GM13976 (cell line): ENCODE measurements at regions not wholly inside any gene's neighbourhood (a gene's known extent, or its start where the extent isn't known, plus 50 kb on each side); places are given as distances from the start of the nearest gene placed in this dataset.

Source experiments
- DNase-seq: peaks from one replicate; pipeline ENCODE4 v3.0.0; 2012; ENCODE audit warnings: low spot score
- in situ Hi-C: fragments of 300-500 bp; cut with MboI; formaldehyde crosslinking; loops from one replicate; pipeline ENCODE4 v1.12.0; 2022; ENCODE audit warnings: low sequenced_read_pairs, mixed read lengths, inconsistent platforms; ENCODE audit not compliant: unreplicated experiment
- TF ChIP-seq, protein P1 (sequence below): IDR thresholded peaks from 2 replicates; pipeline ENCODE4 v1.5.1; 2012; ENCODE audit warnings: borderline replicate concordance, mild to moderate bottlenecking; ENCODE audit not compliant: insufficient read depth; ENCODE audit errors: extremely low read depth, missing control alignments, control extremely low read depth

DNA sequence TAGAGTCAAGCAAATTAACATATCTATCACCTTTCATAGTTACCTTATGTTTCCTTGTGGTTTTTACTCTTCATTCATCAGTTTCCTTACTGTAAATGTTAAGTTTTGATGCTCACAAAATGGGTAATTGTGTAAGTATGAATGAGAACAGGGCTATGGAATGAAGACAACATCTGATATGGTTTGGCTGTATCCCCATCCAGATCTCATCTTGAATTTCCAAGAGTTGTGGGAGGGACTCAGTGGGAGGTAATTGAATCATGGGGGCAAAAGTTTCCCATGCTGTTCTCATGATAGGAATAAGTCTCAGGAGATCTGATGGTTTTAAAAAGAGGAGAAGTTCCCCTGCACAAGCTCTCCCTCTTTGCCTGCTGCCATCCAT lies 107.6 kb downstream of the CCDC34 start:
- in situ Hi-C loops: no loop called here

DNA sequence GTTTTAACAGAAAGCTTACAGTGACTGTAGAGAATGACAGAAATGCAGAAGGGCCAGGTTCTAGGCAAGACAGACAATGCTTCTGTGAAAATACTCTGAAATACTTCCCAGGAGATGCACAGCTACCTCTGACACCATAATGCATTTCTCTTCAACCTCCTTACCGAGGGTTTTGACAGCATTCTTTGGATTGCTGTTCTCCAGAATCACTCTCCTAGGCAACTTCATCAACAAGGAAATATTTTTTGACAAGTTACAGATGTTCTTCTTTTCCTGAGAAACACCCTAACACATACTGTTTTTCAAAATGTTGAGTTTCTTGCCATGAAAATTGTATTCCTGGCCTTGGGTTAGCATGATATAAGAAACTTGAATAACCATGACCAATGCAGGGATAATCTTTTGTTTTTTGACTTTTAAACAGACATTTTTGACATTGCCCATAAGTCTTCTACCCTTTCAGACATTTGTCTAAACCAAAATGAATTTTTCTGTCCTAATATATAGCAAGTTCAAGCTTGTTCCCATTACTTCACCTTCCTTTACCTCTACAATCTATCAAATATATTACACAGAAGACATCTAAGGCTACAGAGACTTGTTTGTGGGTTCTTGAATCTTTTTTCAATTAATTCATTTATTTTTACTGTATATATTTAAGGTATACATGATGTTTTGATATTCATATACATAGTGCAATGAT lies 108.1 kb downstream of the CCDC34 start:
- in situ Hi-C loops: no loop called here
- TF ChIP-seq, protein P1, sequence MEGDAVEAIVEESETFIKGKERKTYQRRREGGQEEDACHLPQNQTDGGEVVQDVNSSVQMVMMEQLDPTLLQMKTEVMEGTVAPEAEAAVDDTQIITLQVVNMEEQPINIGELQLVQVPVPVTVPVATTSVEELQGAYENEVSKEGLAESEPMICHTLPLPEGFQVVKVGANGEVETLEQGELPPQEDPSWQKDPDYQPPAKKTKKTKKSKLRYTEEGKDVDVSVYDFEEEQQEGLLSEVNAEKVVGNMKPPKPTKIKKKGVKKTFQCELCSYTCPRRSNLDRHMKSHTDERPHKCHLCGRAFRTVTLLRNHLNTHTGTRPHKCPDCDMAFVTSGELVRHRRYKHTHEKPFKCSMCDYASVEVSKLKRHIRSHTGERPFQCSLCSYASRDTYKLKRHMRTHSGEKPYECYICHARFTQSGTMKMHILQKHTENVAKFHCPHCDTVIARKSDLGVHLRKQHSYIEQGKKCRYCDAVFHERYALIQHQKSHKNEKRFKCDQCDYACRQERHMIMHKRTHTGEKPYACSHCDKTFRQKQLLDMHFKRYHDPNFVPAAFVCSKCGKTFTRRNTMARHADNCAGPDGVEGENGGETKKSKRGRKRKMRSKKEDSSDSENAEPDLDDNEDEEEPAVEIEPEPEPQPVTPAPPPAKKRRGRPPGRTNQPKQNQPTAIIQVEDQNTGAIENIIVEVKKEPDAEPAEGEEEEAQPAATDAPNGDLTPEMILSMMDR: no peak

More for the DNA sequence above, 107.6 kb downstream of the CCDC34 start:
- TF ChIP-seq, protein P1: no peak
- DNase-seq: no peak

DNA sequence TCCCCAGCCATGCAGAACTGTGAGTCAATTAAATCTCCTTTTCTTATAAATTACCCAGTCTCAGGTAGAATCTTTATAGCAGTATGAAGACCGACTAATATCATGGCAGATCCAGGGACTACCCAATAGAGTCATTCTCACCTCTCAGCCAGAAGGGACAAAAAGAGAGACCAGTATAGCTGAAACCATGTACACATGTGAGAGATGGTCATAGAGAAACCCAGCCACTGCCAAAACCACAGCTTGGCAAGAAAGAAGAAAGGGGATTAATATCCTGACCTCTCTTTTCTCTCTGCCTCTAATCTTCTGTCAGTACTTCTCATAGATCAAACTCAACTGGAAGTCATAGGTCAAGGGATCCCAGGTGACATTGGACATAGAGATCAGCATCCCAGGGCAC lies 109.8 kb downstream of the CCDC34 start:
- in situ Hi-C loops: no loop called here
- TF ChIP-seq, protein P1: no peak

More for the DNA sequence above, 108.1 kb downstream of the CCDC34 start:
- DNase-seq: no peak

DNA sequence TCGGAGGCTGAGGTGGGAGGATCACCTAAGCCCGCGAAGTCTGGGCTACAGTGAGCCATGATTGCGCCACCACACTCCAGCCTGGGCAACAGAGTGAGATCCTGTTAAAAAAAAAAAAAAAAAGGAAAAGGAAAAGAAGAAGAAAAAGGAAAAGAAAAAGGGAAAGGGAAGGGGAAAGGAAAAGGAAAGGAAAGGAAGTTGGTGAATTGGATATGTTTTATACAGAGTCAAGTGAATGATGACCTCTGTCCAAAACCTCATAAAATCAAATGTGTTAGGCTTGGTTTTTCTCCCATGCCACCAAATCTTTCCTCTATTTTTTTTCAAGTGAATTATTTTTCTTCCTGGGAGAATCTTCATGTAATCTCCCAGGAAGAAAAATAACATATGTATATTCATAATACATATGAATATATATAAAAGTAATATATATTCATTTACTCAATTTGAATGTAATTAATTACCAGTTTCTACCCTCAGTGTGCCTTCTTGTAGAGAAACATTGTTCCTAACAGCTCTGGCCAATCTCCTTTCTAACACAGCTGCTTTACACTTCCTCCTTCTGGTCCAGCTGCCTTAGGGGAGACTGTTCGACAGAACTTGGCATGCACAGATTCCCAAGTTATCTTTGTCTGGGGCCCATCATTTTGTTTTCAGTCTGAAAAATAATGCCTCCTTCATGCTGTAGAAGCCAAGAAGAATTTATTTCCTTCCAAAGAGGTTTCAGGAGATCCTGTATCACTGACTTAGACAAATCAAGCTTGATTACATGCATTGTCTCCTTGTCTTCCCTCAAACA lies 111.9 kb downstream of the CCDC34 start:
- in situ Hi-C loops: no loop called here
- TF ChIP-seq, protein P1: no peak

More for the DNA sequence above, 109.8 kb downstream of the CCDC34 start:
- no peak for DNase-seq

DNA sequence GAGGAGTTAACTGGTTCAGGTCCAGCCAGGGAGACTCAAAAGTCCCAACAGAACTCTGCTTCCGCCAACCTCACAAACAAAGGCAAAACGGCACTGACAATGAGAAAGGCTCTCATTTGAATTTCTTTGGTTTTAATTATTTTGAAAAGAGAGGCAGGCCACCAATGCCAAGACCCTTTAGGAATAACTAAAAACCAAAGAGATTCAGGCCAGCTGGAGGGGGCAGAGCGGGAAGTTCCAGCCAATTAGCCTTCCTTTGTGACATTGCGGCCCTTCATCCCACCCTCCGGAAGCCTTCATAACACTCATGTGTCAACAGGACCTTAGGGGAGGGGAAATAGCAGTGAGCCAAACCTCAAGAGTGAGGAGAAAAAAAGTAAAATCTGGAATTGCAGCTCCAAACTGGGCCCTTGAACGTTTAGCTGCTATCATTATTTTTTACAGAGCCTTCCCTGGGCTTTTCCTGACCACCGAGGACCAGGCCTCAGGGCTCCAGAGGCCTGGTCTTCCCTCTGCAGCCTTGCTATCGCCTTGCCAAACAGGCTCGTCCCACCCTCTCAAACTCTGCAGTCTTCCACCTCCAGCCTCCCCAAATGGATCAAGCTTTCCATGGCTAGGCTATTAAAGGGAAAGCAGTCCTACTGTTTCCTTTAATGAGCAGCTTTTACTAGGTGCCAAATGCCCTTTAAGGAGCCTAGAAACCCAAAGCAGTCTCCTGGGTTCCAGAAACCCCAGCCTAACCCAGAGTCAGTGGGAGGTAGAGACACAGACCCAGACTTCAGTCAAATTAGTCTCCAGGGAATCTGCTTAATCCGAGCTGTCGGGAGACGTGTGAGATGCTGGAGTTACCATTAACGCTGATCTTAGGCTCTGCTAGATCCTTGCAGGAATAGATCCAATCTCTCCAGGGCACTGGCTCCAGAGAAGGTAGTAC lies 114.2 kb downstream of the CCDC34 start:
- no peak for DNase-seq
- TF ChIP-seq, protein P1: no peak
- in situ Hi-C loops: no loop called here

More for the DNA sequence above, 111.9 kb downstream of the CCDC34 start:
- no peak for DNase-seq

DNA sequence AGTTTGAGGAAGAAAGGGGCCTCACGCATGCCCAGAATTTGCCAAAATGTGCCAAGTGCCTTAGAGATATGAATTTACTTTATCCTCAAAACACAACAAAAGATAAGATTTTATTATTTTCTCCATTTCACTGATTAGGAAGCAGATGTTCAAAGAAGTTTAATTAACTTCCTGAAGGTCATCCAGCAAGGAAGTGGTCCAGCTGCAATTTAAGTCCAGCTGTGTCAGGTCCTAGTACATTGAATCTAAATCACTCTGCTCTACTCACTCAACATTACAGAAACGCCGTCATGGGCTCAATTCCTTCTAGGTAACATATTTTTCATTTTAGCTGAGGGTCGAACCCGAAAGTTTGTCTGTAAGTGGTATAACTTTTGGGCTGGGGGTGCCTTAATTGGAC lies 115.4 kb downstream of the CCDC34 start:
- in situ Hi-C loops: no loop called here
- DNase-seq: no peak
- TF ChIP-seq, protein P1: no peak
